ENCODE measurements at regions not wholly inside any gene's neighbourhood (a gene's known extent, or its start where the extent isn't known, plus 50 kb on each side); places are given as distances from the start of the nearest gene placed in this dataset.

- H3K4me3 ChIP-seq (ENCODE audit: low read depth, poor library complexity, severe bottlenecking) = no peak overlapping the region
- WGBS, 2 donors = 66 to 87% methylated on average over 2 of the region's 2 CpGs
- no peak for DNase-seq (ENCODE audit: low spot score in 2 of 2)
- TF ChIP-seq CTCF (IDR thresholded peaks at IDR 0.05) = no peak
- TF ChIP-seq POLR2A (IDR thresholded peaks at IDR 0.05) = no peak
- intact Hi-C loops (cut with DNase I; ENCODE audit: low total_unique reads) = no loop called here
Observed at GRCh38 chr2:116832148-116832547, 982.3 kb upstream of the DDX18 start.

GRCh38 chr2:116833052-116833451 lies 981.4 kb upstream of the DDX18 start:
- intact Hi-C loops (cut with DNase I; ENCODE audit: low total_unique reads) = no loop called here
- no peak overlapping the region for H3K4me3 ChIP-seq (ENCODE audit: low read depth, poor library complexity, severe bottlenecking)
- TF ChIP-seq POLR2A (IDR thresholded peaks at IDR 0.05) (no peak), CTCF (IDR thresholded peaks at IDR 0.05) (no peak)
- WGBS, 2 donors = 92% methylated on average over 3 of the region's 3 CpGs
- no peak for DNase-seq (ENCODE audit: low spot score in 2 of 2)

- WGBS, 2 donors = 74 to 83% methylated on average over 4 to 5 of the region's 5 CpGs
- no peak overlapping the region for H3K4me3 ChIP-seq (ENCODE audit: low read depth, poor library complexity, severe bottlenecking)
- no peak for DNase-seq (ENCODE audit: low spot score in 2 of 2)
- intact Hi-C loops (cut with DNase I; ENCODE audit: low total_unique reads) = no loop called here
- no peak for TF ChIP-seq POLR2A (IDR thresholded peaks at IDR 0.05)
- TF ChIP-seq CTCF (IDR thresholded peaks at IDR 0.05) = no peak
Observed at GRCh38 chr2:116842164-116842563, 972.3 kb upstream of the DDX18 start.

- intact Hi-C loops (cut with DNase I; ENCODE audit: low total_unique reads) = no loop called here
- no peak for DNase-seq (ENCODE audit: low spot score in 2 of 2)
- 52 to 67% methylated on average over 4 of the region's 4 CpGs for WGBS, 2 donors
- no peak for TF ChIP-seq CTCF (IDR thresholded peaks at IDR 0.05)
- TF ChIP-seq POLR2A (IDR thresholded peaks at IDR 0.05) = no peak
- no peak overlapping the region for H3K4me3 ChIP-seq (ENCODE audit: low read depth, poor library complexity, severe bottlenecking)
Observed at GRCh38 chr2:116859708-116860107, 954.8 kb upstream of the DDX18 start.

GRCh38 chr2:116874021-116874420 lies 940.5 kb upstream of the DDX18 start:
- no peak for DNase-seq (ENCODE audit: low spot score in 2 of 2)
- TF ChIP-seq CTCF (IDR thresholded peaks at IDR 0.05) = no peak
- TF ChIP-seq POLR2A (IDR thresholded peaks at IDR 0.05) = no peak
- 74 to 91% methylated on average over 4 to 5 of the region's 5 CpGs for WGBS, 2 donors
- no peak overlapping the region for H3K4me3 ChIP-seq (ENCODE audit: low read depth, poor library complexity, severe bottlenecking)
- intact Hi-C loops (cut with DNase I; ENCODE audit: low total_unique reads) = no loop called here

- WGBS, 2 donors = 86 to 100% methylated on average over 1 of the region's 1 CpG
- no peak for DNase-seq (ENCODE audit: low spot score in 2 of 2)
- H3K4me3 ChIP-seq (ENCODE audit: low read depth, poor library complexity, severe bottlenecking) = no peak overlapping the region
- TF ChIP-seq CTCF (IDR thresholded peaks at IDR 0.05) = no peak
- no peak for TF ChIP-seq POLR2A (IDR thresholded peaks at IDR 0.05)
- intact Hi-C loops (cut with DNase I; ENCODE audit: low total_unique reads) = no loop called here
Observed at GRCh38 chr2:116877274-116877673, 937.2 kb upstream of the DDX18 start.

All from lower leg skin (tissue), 4 donors.